Daoy (cell line): ENCODE measurements at regions not wholly inside any gene's neighbourhood (a gene's known extent, or its start where the extent isn't known, plus 50 kb on each side); places are given as distances from the start of the nearest gene placed in this dataset.
"Not testable (repeated sequence)": the region's sequence is repeated elsewhere in the genome, so short reads cannot be mapped to it uniquely, and the experiment has no call there.

Experiments
- DNase-seq: peaks from one replicate; pipeline ENCODE4 v3.0.0-alpha.2; 2015; ENCODE audit warnings: low read depth

GRCh38 chr4:11860996-11861395, 432.3 kb upstream of the HS3ST1 start:
- no peak for DNase-seq

- DNase-seq = no peak
Observed at GRCh38 chr4:11857881-11858280, 429.2 kb upstream of the HS3ST1 start.

- DNase-seq = no peak
Observed at GRCh38 chr4:11847167-11847566, 418.5 kb upstream of the HS3ST1 start.

- DNase-seq = no peak
Observed at GRCh38 chr4:11843927-11844326, 415.2 kb upstream of the HS3ST1 start.

- DNase-seq = no peak
Observed at GRCh38 chr4:11843340-11843739, 414.6 kb upstream of the HS3ST1 start.

- DNase-seq = no peak
Observed at GRCh38 chr4:11842620-11843263, 414.0 kb upstream of the HS3ST1 start.

GRCh38 chr4:11839889-11840288, 411.2 kb upstream of the HS3ST1 start:
- DNase-seq = no peak

GRCh38 chr4:11831739-11832138, 403.0 kb upstream of the HS3ST1 start:
- DNase-seq = no peak

GRCh38 chr4:11824566-11824965, 395.9 kb upstream of the HS3ST1 start:
- no peak for DNase-seq

- no peak for DNase-seq
Observed at GRCh38 chr4:11821772-11822430, 393.2 kb upstream of the HS3ST1 start.

GRCh38 chr4:11817088-11817487, 388.4 kb upstream of the HS3ST1 start:
- no peak for DNase-seq

- no peak for DNase-seq
Observed at GRCh38 chr4:11814758-11815157, 386.1 kb upstream of the HS3ST1 start.

GRCh38 chr4:11813951-11814446, 385.3 kb upstream of the HS3ST1 start:
- DNase-seq = no peak

- not testable (repeated sequence) for DNase-seq
Observed at GRCh38 chr4:11811521-11811920, 382.8 kb upstream of the HS3ST1 start.

GRCh38 chr4:11805842-11806241, 377.1 kb upstream of the HS3ST1 start:
- no peak for DNase-seq

GRCh38 chr4:11801466-11802446, 373.1 kb upstream of the HS3ST1 start:
- DNase-seq = no peak

GRCh38 chr4:11799196-11799595, 370.5 kb upstream of the HS3ST1 start:
- no peak for DNase-seq

GRCh38 chr4:11791797-11792196, 363.1 kb upstream of the HS3ST1 start:
- DNase-seq = no peak

GRCh38 chr4:11790230-11790629, 361.5 kb upstream of the HS3ST1 start:
- no peak for DNase-seq

GRCh38 chr4:11783588-11783987, 354.9 kb upstream of the HS3ST1 start:
- no peak for DNase-seq

GRCh38 chr4:11782859-11783258, 354.2 kb upstream of the HS3ST1 start:
- no peak for DNase-seq

GRCh38 chr4:11777447-11777846, 348.8 kb upstream of the HS3ST1 start:
- no peak for DNase-seq
